GM12878 (cell line): ENCODE measurements at regions not wholly inside any gene's neighbourhood (a gene's known extent, or its start where the extent isn't known, plus 50 kb on each side); places are given as distances from the start of the nearest gene placed in this dataset.

Experiments used
- ATAC-seq: fragments of 200-7000 bp; cut with Tn5 transposase; 3 replicates; pipeline ENCODE4 v1.9.1; 2020; ENCODE audit warnings: mild to moderate bottlenecking, moderate library complexity
- BruUV-seq: library from RNA; stranded (reverse); fragments of 400-500 nt; replicated peaks from 2 replicates; lab custom pipeline; 2021; lab: Mats Ljungman, UMichigan
- CTCF ChIA-PET: fragments of 300-600 bp; sonication (Branson Sonifier 250); formaldehyde crosslinking; extraction: SDS; loops from one replicate; lab custom pipeline; 2021; ENCODE audit warnings: inconsistent platforms; lab: Yijun Ruan, JAX
- POLR2A ChIA-PET: fragments of 350-600 bp; formaldehyde crosslinking; extraction: SDS; loops from one replicate; lab custom pipeline; 2021; ENCODE audit warnings: inconsistent platforms; lab: Charles Lee
- RAD21 ChIA-PET: fragments of 300-600 bp; sonication (Branson Sonifier 250); formaldehyde crosslinking; loops from one replicate; lab custom pipeline; 2023; ENCODE audit warnings: antibody characterized with exemption; ENCODE audit not compliant: unreplicated experiment; lab: Charles Lee
- SMC1A ChIA-PET: fragments of 300-600 bp; sonication (Branson Sonifier 250); formaldehyde crosslinking; loops from one replicate; lab custom pipeline; 2023; ENCODE audit not compliant: unreplicated experiment, uncharacterized antibody; lab: Charles Lee
- DNase-seq: peaks from one replicate; pipeline ENCODE4 v3.0.0-alpha.2; 2011; ENCODE audit warnings: low read depth, low spot score
- FAIRE-seq: peaks from 3 replicates; lab custom pipeline; 2011; peaks lifted over from hg19 to GRCh38; lab: Jason Lieb, UNC
- H2AFZ ChIP-seq: 2 replicates; pipeline ENCODE4 v1.6.0; 2011; ENCODE audit warnings: low read depth, low read length, control low read depth; ENCODE audit not compliant: control insufficient read depth
- H3K27ac ChIP-seq: 2 replicates; pipeline ENCODE4 v1.5.1; 2011; ENCODE audit warnings: control low read depth; ENCODE audit not compliant: control insufficient read depth, insufficient read depth
- H3K27me3 ChIP-seq, 2 experiments: replicated peaks in 1 of 2; 2 replicates each; pipeline versions ENCODE4 v1.6.0 to v1.6.1; 2011; ENCODE audit warnings: low read length in 1 of 2; ENCODE audit not compliant: control insufficient read depth in 2 of 2, insufficient read depth in 2 of 2
- H3K36me3 ChIP-seq, 2 experiments: 2 replicates each; pipeline ENCODE4 v1.5.1; 2011; ENCODE audit warnings: low read length in 1 of 2; ENCODE audit not compliant: control insufficient read depth in 2 of 2, insufficient read depth in 2 of 2
- H3K4me1 ChIP-seq: 2 replicates; pipeline ENCODE4 v1.6.1; 2011; ENCODE audit warnings: mild to moderate bottlenecking, low read length, moderate library complexity, mixed read lengths; ENCODE audit not compliant: control insufficient read depth, insufficient read depth
- H3K4me2 ChIP-seq: 2 replicates; pipeline ENCODE4 v1.6.0; 2011; ENCODE audit warnings: control low read depth; ENCODE audit not compliant: control insufficient read depth, insufficient read depth
- H3K4me3 ChIP-seq: fragments of 200-600 bp; sonication (generic); 2 replicates; pipeline ENCODE4 v1.5.1; 2016
- H3K79me2 ChIP-seq: 2 replicates; pipeline ENCODE4 v1.6.0; 2011; ENCODE audit warnings: low read length; ENCODE audit not compliant: control insufficient read depth, insufficient read depth
- H3K9ac ChIP-seq: 2 replicates; pipeline ENCODE4 v1.8.0; 2011; ENCODE audit warnings: low read length, control low read depth, mixed read lengths; ENCODE audit not compliant: control insufficient read depth, insufficient read depth
- H3K9me3 ChIP-seq: replicated peaks from 3 replicates; pipeline ENCODE4 v1.5.1; 2011; ENCODE audit warnings: mild to moderate bottlenecking, low read length; ENCODE audit not compliant: control insufficient read depth, insufficient read depth
- H4K20me1 ChIP-seq: 2 replicates; pipeline ENCODE4 v1.6.0; 2011; ENCODE audit not compliant: control insufficient read depth, insufficient read depth
- ATF7 ChIP-seq: fragments of 450-650 bp; IDR thresholded peaks from 2 replicates; pipeline ENCODE4 v1.6.1; 2016; ENCODE audit warnings: low read depth, mild to moderate bottlenecking
- BCL11A ChIP-seq: IDR thresholded peaks from 2 replicates; pipeline ENCODE4 v1.6.1; 2011; ENCODE audit warnings: low read depth, low read length
- HCFC1 ChIP-seq: fragments of 150-350 bp; IDR thresholded peaks from 2 replicates; pipeline ENCODE4 v1.6.1; 2014; ENCODE audit warnings: low read length
- MTA3 ChIP-seq: IDR thresholded peaks from 2 replicates; pipeline ENCODE4 v1.6.1; 2012; ENCODE audit warnings: low read length, inconsistent platforms, borderline replicate concordance
- NR2C2 ChIP-seq: IDR thresholded peaks from 2 replicates; pipeline ENCODE4 v1.6.1; 2011; ENCODE audit warnings: borderline replicate concordance, low read depth; ENCODE audit not compliant: control insufficient read depth, insufficient read length
- SIX5 ChIP-seq: IDR thresholded peaks from 2 replicates; pipeline ENCODE4 v1.6.1; 2011; ENCODE audit warnings: mild to moderate bottlenecking, low read depth, low read length, moderate library complexity; ENCODE audit not compliant: severe bottlenecking
- SMARCA5 ChIP-seq: fragments of 450-650 bp; IDR thresholded peaks from 2 replicates; pipeline ENCODE4 v1.6.1; 2017; ENCODE audit warnings: mild to moderate bottlenecking
- TAF1 ChIP-seq: IDR thresholded peaks from 2 replicates; pipeline ENCODE4 v1.6.1; 2011; ENCODE audit warnings: mild to moderate bottlenecking, low read depth, low read length, borderline replicate concordance
- ZBTB40 ChIP-seq: fragments of 450-650 bp; IDR thresholded peaks from 2 replicates; pipeline ENCODE4 v1.6.1; 2016; ENCODE audit warnings: mild to moderate bottlenecking, moderate library complexity, borderline replicate concordance
- ZNF217 ChIP-seq: fragments of 450-650 bp; IDR thresholded peaks from 2 replicates; pipeline ENCODE4 v1.6.1; 2017; ENCODE audit warnings: antibody characterized with exemption, mild to moderate bottlenecking
- WGBS: methylation state at CpG from one replicate; pipeline ENCODE4 v1.1.6; 2016; ENCODE audit warnings: low lambda C conversion rate; ENCODE audit not compliant: insufficient replicate concordance, insufficient coverage; ENCODE audit errors: missing lambda C conversion rate; 5-methylcytosine and 5-hydroxymethylcytosine counted together
- in situ Hi-C: fragments of 300-500 bp; cut with MboI; formaldehyde crosslinking; loops from 9 replicates; pipeline ENCODE4 v1.14.3; 2018; ENCODE audit warnings: mixed read lengths
- intact Hi-C: fragments of 100-400 bp; cut with micrococcal nuclease; formaldehyde crosslinking; loops from one replicate; pipeline ENCODE4 v1.14.2; 2022; ENCODE audit not compliant: unreplicated experiment
- TF ChIP-seq, protein P1 (sequence below): fragments of 150-350 bp; IDR thresholded peaks from 2 replicates; pipeline ENCODE4 v1.6.1; 2014; ENCODE audit warnings: mild to moderate bottlenecking, low read depth, low read length

DNA sequence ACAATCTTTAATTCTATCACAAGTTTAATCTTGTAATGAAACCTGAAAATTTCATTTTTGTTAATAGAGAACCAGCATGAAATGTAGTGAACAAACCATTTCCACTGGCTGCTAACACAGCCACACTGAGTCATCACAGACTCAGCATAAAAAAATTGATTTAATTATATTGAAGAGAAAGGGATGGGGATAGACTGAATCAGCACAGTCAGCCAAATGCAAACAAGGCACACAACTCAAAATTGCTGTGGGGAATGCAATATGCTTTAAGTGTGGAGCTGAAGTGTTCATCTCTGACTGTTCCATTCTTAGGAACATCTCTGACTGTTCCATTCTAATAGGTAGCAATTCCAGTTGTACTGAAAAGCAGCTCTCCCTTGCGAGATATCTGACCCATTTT, 299.8 kb downstream of the MRPL39 start:
- 59% methylated on average over 1 of the region's 1 CpG for WGBS
- no TSS peak for BruUV-seq
- Histone ChIP-seq H3K79me2 (no peaks in the 10 kb centered on the region), H3K27me3 (no peaks in the 10 kb centered on the region), H2AFZ (no peak overlapping the region), H3K4me2 (no peak overlapping the region), H4K20me1 (no peaks in the 10 kb centered on the region), H3K4me3 (no peak overlapping the region), H3K27ac (no peak overlapping the region), H3K9ac (no peak overlapping the region), H3K9me3 (peaks cover 4% of the 10 kb centered on the region), H3K36me3 (no peaks in the 10 kb centered on the region), H3K4me1 (no peaks in the 10 kb centered on the region)
- no peak for ATAC-seq
- no peak for TF ChIP-seq TAF1
- RAD21 ChIA-PET: no interaction called here
- in situ Hi-C loops (no loop called here), intact Hi-C loops (no loop called here)
- SMC1A ChIA-PET: no interaction called here
- DNase-seq: no peak
- FAIRE-seq: no peak
- POLR2A ChIA-PET: no interaction called here
- CTCF ChIA-PET: interaction anchor here (0.6 kb wide), 1 partner anchor 1339 kb away, joined by 3 read pairs; no protein-coding TSS in a partner anchor

DNA sequence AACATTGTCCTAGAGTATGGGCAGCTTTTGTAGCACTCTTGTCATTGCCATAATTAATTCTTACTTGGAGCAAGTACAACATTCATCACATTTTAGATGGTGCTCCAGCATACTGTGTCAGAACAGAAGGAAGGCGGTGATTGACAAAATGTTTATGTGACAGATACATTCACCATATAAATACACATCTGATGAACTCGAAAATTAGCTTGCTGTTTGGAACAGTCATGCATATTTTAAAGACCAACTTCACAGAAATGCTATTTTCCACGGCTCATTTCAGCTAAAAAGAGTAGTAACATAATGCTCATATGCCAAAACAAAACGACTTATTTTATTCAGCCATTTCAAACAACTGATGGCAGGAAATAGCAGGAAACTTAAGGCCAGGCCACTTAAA, 302.7 kb downstream of the MRPL39 start:
- no peaks in the 10 kb centered on the region for H4K20me1 ChIP-seq
- in situ Hi-C loops (loop anchor here (5.0 kb wide), 1 partner anchor 117 kb away; no protein-coding TSS in a partner anchor), intact Hi-C loops (no loop called here)
- ChIA-PET CTCF (interaction anchor here (0.7 to 2.6 kb wide), 3 partner anchors 9 to 22 kb away, joined by 3 to 8 read pairs (median 7); no protein-coding TSS in a partner anchor), POLR2A (interaction anchor here (0.7 kb wide), 1 partner anchor 91 kb away, joined by 3 read pairs; no protein-coding TSS in a partner anchor), SMC1A (interaction anchor here (0.8 to 1.2 kb wide), 4 partner anchors 9 to 406 kb away, joined by 3 to 4 read pairs (median 4); no protein-coding TSS in a partner anchor), RAD21 (no interaction called here)
- no peak for ATAC-seq
- H3K9me3 ChIP-seq: peaks cover 8% of the 10 kb centered on the region
- no peak overlapping the region for H3K4me2 ChIP-seq
- H3K79me2 ChIP-seq: no peaks in the 10 kb centered on the region
- H3K27me3 ChIP-seq: no peaks in the 10 kb centered on the region
- H3K27ac ChIP-seq: no peak overlapping the region
- H3K36me3 ChIP-seq: no peaks in the 10 kb centered on the region
- TF ChIP-seq ATF7 (no peak), BCL11A (no peak), ZNF217 (no peak), HCFC1 (no peak), ZBTB40 (no peak), NR2C2 (no peak), MTA3 (no peak), SMARCA5 (no peak), SIX5 (no peak)
- TF ChIP-seq, protein P1, sequence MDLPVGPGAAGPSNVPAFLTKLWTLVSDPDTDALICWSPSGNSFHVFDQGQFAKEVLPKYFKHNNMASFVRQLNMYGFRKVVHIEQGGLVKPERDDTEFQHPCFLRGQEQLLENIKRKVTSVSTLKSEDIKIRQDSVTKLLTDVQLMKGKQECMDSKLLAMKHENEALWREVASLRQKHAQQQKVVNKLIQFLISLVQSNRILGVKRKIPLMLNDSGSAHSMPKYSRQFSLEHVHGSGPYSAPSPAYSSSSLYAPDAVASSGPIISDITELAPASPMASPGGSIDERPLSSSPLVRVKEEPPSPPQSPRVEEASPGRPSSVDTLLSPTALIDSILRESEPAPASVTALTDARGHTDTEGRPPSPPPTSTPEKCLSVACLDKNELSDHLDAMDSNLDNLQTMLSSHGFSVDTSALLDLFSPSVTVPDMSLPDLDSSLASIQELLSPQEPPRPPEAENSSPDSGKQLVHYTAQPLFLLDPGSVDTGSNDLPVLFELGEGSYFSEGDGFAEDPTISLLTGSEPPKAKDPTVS: no peak
- TF ChIP-seq, all 136 proteins: peak for 0
- H3K4me3 ChIP-seq: no peak overlapping the region
- H3K4me1 ChIP-seq: peaks cover 23% of the 10 kb centered on the region
- no TSS peak for BruUV-seq
- FAIRE-seq: no peak
- H3K9ac ChIP-seq: no peak overlapping the region
- H2AFZ ChIP-seq: no peak overlapping the region
- no peak for DNase-seq
- WGBS: 78% methylated on average over 4 of the region's 4 CpGs
